ENCODE measurements at regions not wholly inside any gene's neighbourhood (a gene's known extent, or its start where the extent isn't known, plus 50 kb on each side); places are given as distances from the start of the nearest gene placed in this dataset.

GRCh38 chr9:106726070-106726815 is 136.7 kb upstream of the ZNF462 start:
- H2BK15ac ChIP-seq (ENCODE audit: low read length) = no peak overlapping the region
- ChIA-PET CTCF (ENCODE audit: partially characterized antibody) (no interaction called here), POLR2A (ENCODE audit: partially characterized antibody) (no interaction called here)
- H3K9ac ChIP-seq (replicated peaks in 1 of 4; ENCODE audit: extremely low read depth in 1 of 4, low read depth in 3 of 4, low read length in 3 of 4) = no peak overlapping the region
- no peak for TF ChIP-seq TEAD4 (IDR thresholded peaks at IDR 0.05; ENCODE audit: low read depth, low read length)
- no peak for TF ChIP-seq YY1 (IDR thresholded peaks at IDR 0.05; ENCODE audit: low read depth, low read length)
- no peak for TF ChIP-seq GTF2F1 (IDR thresholded peaks at IDR 0.05; ENCODE audit: borderline replicate concordance, low read depth, low read length)
- no peak for TF ChIP-seq CTCF (IDR thresholded peaks at IDR 0.05; ENCODE audit: control extremely low read depth in 1 of 3, insufficient read depth in 1 of 3, low read depth in 1 of 3, low read length in 3 of 3)
- no peak for TF ChIP-seq ZNF274 (IDR thresholded peaks at IDR 0.05; ENCODE audit: borderline replicate concordance, extremely low read depth, low read length)
- TF ChIP-seq RXRA (IDR thresholded peaks at IDR 0.05; ENCODE audit: insufficient read depth, low read depth, low read length) = no peak
- TF ChIP-seq NANOG (IDR thresholded peaks at IDR 0.05; ENCODE audit: insufficient read depth, low read depth, low read length, poor library complexity, severe bottlenecking) = no peak
- TF ChIP-seq TAF1 (IDR thresholded peaks at IDR 0.05; ENCODE audit: low read depth, low read length) = no peak
- TF ChIP-seq CHD1 (IDR thresholded peaks at IDR 0.05; ENCODE audit: low read depth, low read length) = no peak
- H2AK5ac ChIP-seq (ENCODE audit: low read depth, low read length) = no peak overlapping the region
- H3K4me1 ChIP-seq (replicated peaks in 1 of 4; ENCODE audit: control insufficient read depth in 3 of 4, insufficient read depth in 4 of 4, low read length in 3 of 4) = peaks cover 0 to 4% (median 0%) of the 10 kb centered on the region in 4 experiments; a peak in 1 of 7 replicates
- H2BK5ac ChIP-seq (ENCODE audit: low read depth, low read length) = no peak overlapping the region
- H3K36me3 ChIP-seq (ENCODE audit: control insufficient read depth in 2 of 4, insufficient read depth in 4 of 4, low read length in 3 of 4) = no peaks in the 10 kb centered on the region
- H2AFZ ChIP-seq (ENCODE audit: low read length) = no peak overlapping the region
- no peak overlapping the region for H3K4me2 ChIP-seq (ENCODE audit: insufficient read depth in 1 of 2, low read depth in 2 of 2, low read length in 2 of 2)
- H3K56ac ChIP-seq (replicated peaks; ENCODE audit: insufficient read length, low read depth, low read length) = no peak overlapping the region
- H3K23ac ChIP-seq (ENCODE audit: insufficient read length) = no peak overlapping the region
- H3K79me1 ChIP-seq (ENCODE audit: low read depth, low read length) = no peaks in the 10 kb centered on the region
- FAIRE-seq = no peak
- H4K20me1 ChIP-seq (replicated peaks in 1 of 2; ENCODE audit: control insufficient read depth in 1 of 2, insufficient read depth in 2 of 2, low read length in 2 of 2) = no peaks in the 10 kb centered on the region
- H4K8ac ChIP-seq (ENCODE audit: extremely low read depth, insufficient read depth, low read length) = no peak overlapping the region
- H3K23me2 ChIP-seq (ENCODE audit: low read depth, low read length) = no peaks in the 10 kb centered on the region; the same call in 1 of the 2 replicates
- no peak overlapping the region for H2BK20ac ChIP-seq (ENCODE audit: low read length)
- no peak overlapping the region for H3K27ac ChIP-seq (ENCODE audit: low read depth, low read length)
- H3K79me2 ChIP-seq (ENCODE audit: control insufficient read depth in 1 of 2, insufficient read depth in 2 of 2, low read length in 2 of 2) = no peaks in the 10 kb centered on the region
- H2BK120ac ChIP-seq (replicated peaks; ENCODE audit: low read depth, low read length) = no peak overlapping the region
- H3K4ac ChIP-seq (replicated peaks; ENCODE audit: insufficient read length, low read depth, low read length) = no peak overlapping the region
- H4K91ac ChIP-seq (replicated peaks; ENCODE audit: insufficient read length, low read length) = no peak overlapping the region
- WGBS, 2 experiments (ENCODE audit: extremely low coverage in 1 of 2, insufficient coverage in 1 of 2, insufficient read length in 1 of 2, insufficient replicate concordance in 2 of 2, low coverage in 1 of 2, low lambda C conversion rate in 2 of 2, missing lambda C conversion rate in 1 of 2) = 87% methylated on average over 5 of the region's 5 CpGs; no CpG with 5 or more reads in 1 of the 2 experiments
- no peak overlapping the region for H2BK12ac ChIP-seq (ENCODE audit: low read depth, low read length)
- H3K4me3 ChIP-seq (ENCODE audit: extremely low read depth in 1 of 4, insufficient read depth in 2 of 4, low read depth in 3 of 4, low read length in 4 of 4) = no peak overlapping the region
- H3K14ac ChIP-seq (ENCODE audit: insufficient read length) = no peak overlapping the region
- H4K5ac ChIP-seq (ENCODE audit: insufficient read length, low read depth, low read length) = no peak overlapping the region
- H3K27me3 ChIP-seq (replicated peaks in 1 of 4; ENCODE audit: control insufficient read depth in 3 of 4, extremely low read depth in 1 of 4, insufficient read depth in 3 of 4, low read length in 3 of 4) = no peaks in the 10 kb centered on the region
- H3K9me3 ChIP-seq (ENCODE audit: insufficient read depth in 2 of 2, low read depth in 1 of 2, low read length in 1 of 2) = no peaks in the 10 kb centered on the region
- H3K18ac ChIP-seq (ENCODE audit: extremely low read depth, low read length) = no peak overlapping the region; the same call in 1 of the 2 replicates
- DNase-seq (ENCODE audit: low read depth in 1 of 2, low spot score in 2 of 2) = no peak

Data from H1 (cell line).